SK-N-MC (cell line): ENCODE measurements at regions not wholly inside any gene's neighbourhood (a gene's known extent, or its start where the extent isn't known, plus 50 kb on each side); places are given as distances from the start of the nearest gene placed in this dataset.

ENCODE experiments used
- FOXP2 ChIP-seq: optimal IDR thresholded peaks from 2 replicates; pipeline ENCODE3; 2011; ENCODE audit warnings: mild to moderate bottlenecking, moderate library complexity; ENCODE audit not compliant: insufficient read depth; ENCODE audit errors: extremely low read length, control extremely low read depth
- POLR2AphosphoS5 ChIP-seq: IDR thresholded peaks from 2 replicates; pipeline ENCODE4 v1.6.1; 2012; ENCODE audit warnings: mild to moderate bottlenecking, low read depth, low read length, borderline replicate concordance

DNA sequence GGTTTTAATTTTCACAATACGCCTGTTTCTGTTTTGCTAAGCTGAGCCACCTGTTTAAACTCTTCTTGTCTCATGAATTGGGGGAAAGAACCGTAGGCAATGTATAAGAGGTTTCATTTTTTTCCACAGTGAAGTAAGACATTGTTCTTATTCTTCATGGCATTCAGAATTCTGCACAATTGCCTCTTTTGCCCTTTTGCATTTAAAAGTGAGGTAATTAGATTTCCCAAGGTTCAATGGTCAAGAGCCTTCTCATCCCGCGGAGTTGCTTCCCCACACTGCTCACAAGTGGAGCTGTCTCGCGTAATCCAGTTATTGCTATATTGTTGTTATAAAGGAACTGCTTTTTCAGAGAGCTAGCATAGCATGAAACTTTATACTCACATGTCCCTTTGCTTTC is 90.9 kb upstream of the SPRY1 start:
- TF ChIP-seq POLR2AphosphoS5 (no peak), FOXP2 (no peak)
